ENCODE measurements at regions not wholly inside any gene's neighbourhood (a gene's known extent, or its start where the extent isn't known, plus 50 kb on each side); places are given as distances from the start of the nearest gene placed in this dataset.

- TF ChIP-seq, protein P1, sequence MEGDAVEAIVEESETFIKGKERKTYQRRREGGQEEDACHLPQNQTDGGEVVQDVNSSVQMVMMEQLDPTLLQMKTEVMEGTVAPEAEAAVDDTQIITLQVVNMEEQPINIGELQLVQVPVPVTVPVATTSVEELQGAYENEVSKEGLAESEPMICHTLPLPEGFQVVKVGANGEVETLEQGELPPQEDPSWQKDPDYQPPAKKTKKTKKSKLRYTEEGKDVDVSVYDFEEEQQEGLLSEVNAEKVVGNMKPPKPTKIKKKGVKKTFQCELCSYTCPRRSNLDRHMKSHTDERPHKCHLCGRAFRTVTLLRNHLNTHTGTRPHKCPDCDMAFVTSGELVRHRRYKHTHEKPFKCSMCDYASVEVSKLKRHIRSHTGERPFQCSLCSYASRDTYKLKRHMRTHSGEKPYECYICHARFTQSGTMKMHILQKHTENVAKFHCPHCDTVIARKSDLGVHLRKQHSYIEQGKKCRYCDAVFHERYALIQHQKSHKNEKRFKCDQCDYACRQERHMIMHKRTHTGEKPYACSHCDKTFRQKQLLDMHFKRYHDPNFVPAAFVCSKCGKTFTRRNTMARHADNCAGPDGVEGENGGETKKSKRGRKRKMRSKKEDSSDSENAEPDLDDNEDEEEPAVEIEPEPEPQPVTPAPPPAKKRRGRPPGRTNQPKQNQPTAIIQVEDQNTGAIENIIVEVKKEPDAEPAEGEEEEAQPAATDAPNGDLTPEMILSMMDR (IDR thresholded peaks at IDR 0.05; ENCODE audit: low read length), result no peak
- TF ChIP-seq EZH2 (optimal IDR thresholded peaks at IDR 0.05; ENCODE audit: low read depth, low read length), result no peak
These were observed 457.2 kb upstream of the TNC start for GRCh38 chr9:115575147-115575546.
